ENCODE measurements at regions not wholly inside any gene's neighbourhood (a gene's known extent, or its start where the extent isn't known, plus 50 kb on each side); places are given as distances from the start of the nearest gene placed in this dataset.

DNA sequence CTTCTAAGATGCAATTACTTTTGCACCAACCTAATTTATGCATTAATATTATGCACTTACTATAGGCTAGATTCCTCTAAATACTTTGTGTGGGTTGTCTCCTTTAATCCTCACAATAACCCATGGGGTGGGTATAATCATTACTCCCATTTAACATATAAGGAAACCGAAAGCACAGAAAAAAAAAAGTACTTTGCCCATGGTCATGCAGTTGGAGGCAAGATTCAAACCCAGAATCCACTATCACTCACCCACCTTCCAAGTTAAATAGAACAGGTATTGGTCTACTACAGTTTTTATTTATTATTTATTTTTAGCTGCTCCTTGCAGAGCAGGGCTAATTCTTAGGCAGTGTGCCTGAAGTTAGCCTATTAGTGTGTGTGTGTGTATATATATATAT, 76.6 kb upstream of the FZD7 start:
- H3K27me3 ChIP-seq: no peaks in the 10 kb centered on the region

GRCh38 chr2:201959198-201959597, 74.5 kb upstream of the FZD7 start:
- no peaks in the 10 kb centered on the region for H3K9me3 ChIP-seq
- no peak overlapping the region for H3K4me3 ChIP-seq
- H3K36me3 ChIP-seq: no peaks in the 10 kb centered on the region
- TF ChIP-seq POLR2A (IDR thresholded peaks at IDR 0.05) (no peak), CTCF (IDR thresholded peaks at IDR 0.05) (no peak), EP300 (IDR thresholded peaks at IDR 0.05) (no peak)
- no peaks in the 10 kb centered on the region for H3K27me3 ChIP-seq
- no peak overlapping the region for H3K27ac ChIP-seq
- no peak for DNase-seq (ENCODE audit: low spot score in 2 of 2)
- H3K4me1 ChIP-seq: peaks cover 0 to 18% (median 5%) of the 10 kb centered on the region in 4 donors
- 72 to 79% methylated on average over 6 of the region's 6 CpGs for WGBS, 2 donors

More for the DNA sequence above, 76.6 kb upstream of the FZD7 start:
- Histone ChIP-seq H3K4me1 (peaks cover 0 to 18% (median 5%) of the 10 kb centered on the region in 4 donors), H3K36me3 (no peaks in the 10 kb centered on the region), H3K4me3 (no peak overlapping the region), H3K9me3 (no peaks in the 10 kb centered on the region), H3K27ac (no peak overlapping the region)
- 93% methylated on average over 1 of the region's 1 CpG for WGBS, 2 donors
- no peak for TF ChIP-seq CTCF (IDR thresholded peaks at IDR 0.05)
- no peak for TF ChIP-seq POLR2A (IDR thresholded peaks at IDR 0.05)
- no peak for TF ChIP-seq EP300 (IDR thresholded peaks at IDR 0.05)
- no peak for DNase-seq (ENCODE audit: low spot score in 2 of 2)

DNA sequence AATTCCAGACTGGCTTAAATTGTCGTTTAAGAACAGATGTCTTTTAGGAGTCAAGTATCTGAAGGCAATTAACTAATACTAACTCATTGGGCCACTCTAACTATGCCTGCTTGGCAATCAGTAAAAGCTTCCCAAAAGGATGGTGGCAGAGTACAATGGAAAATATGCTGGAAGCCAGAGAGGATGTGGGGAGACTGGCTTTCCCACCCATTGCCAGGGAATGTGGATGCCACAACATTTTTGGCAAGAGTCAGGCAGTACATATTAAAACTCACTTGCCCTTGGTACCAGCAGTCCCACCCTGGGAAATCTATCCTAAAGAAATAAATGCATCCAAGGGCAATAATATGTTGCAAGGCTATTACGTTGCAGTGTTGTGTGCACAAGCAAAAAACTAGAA, 74.0 kb upstream of the FZD7 start:
- WGBS, 2 donors: 57 to 72% methylated on average over 2 of the region's 2 CpGs
- peaks cover 0 to 18% (median 5%) of the 10 kb centered on the region in 4 donors for H3K4me1 ChIP-seq
- no peaks in the 10 kb centered on the region for H3K27me3 ChIP-seq
- H3K9me3 ChIP-seq: no peaks in the 10 kb centered on the region
- TF ChIP-seq CTCF (IDR thresholded peaks at IDR 0.05) (no peak), EP300 (IDR thresholded peaks at IDR 0.05) (no peak), POLR2A (IDR thresholded peaks at IDR 0.05) (no peak)
- DNase-seq (ENCODE audit: low spot score in 2 of 2): no peak
- H3K27ac ChIP-seq: no peak overlapping the region
- H3K4me3 ChIP-seq: no peak overlapping the region
- H3K36me3 ChIP-seq: no peaks in the 10 kb centered on the region

DNA sequence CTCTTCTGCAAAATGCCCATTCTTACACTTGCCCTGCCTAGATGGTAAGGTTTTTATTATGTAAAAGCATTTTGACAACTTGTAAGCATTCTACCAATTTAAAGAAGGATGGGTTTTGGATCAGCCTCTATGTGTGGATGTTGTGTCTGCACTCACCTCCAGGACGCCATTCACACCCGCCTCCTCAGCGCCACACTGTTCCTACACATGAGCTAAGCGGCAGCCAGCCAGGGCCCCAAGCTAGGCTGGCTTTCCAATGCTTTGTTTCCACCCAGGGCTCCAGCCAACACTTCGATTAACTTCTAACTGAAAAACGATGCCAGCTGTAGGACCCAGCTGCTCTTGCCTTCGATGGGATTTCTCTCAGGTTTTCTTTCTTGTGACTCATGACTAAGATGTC, 73.3 kb upstream of the FZD7 start:
- H3K4me1 ChIP-seq: peaks cover 0 to 16% (median 5%) of the 10 kb centered on the region in 4 donors
- no peaks in the 10 kb centered on the region for H3K27me3 ChIP-seq
- no peak overlapping the region for H3K27ac ChIP-seq
- WGBS, 2 donors: 82 to 92% methylated on average over 7 of the region's 7 CpGs
- TF ChIP-seq POLR2A (IDR thresholded peaks at IDR 0.05) (no peak), CTCF (IDR thresholded peaks at IDR 0.05) (no peak)
- H3K36me3 ChIP-seq: no peaks in the 10 kb centered on the region
- DNase-seq (ENCODE audit: low spot score in 2 of 2): no peak
- no peak overlapping the region for H3K4me3 ChIP-seq
- H3K9me3 ChIP-seq: no peaks in the 10 kb centered on the region

DNA sequence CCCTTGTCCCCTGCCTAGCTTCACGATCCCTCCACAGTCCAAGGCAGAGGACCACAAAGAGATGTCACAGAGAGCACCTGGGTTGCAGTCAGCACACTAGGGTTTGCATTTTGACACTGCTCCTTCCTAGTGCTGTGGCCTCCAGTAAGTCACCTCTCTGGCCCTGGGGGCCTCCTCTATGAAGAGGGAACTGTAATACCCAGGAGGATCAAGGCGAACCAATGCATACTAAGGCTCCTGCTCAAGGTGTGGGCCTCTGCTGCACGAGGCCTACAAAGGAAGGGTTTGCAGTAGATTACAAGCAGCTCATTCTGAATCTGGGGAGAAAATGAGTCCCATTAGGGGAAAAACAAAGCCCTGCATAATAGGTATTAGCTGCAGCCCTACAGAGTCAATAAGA, 72.3 kb upstream of the FZD7 start:
- DNase-seq (ENCODE audit: low spot score in 2 of 2): no peak
- Histone ChIP-seq H3K27ac (no peak overlapping the region), H3K36me3 (no peaks in the 10 kb centered on the region), H3K27me3 (no peaks in the 10 kb centered on the region), H3K4me3 (no peak overlapping the region), H3K4me1 (peaks cover 0 to 5% (median 2%) of the 10 kb centered on the region in 4 donors), H3K9me3 (no peaks in the 10 kb centered on the region)
- 89 to 93% methylated on average over 3 of the region's 3 CpGs for WGBS, 2 donors
- TF ChIP-seq CTCF (IDR thresholded peaks at IDR 0.05) (no peak), POLR2A (IDR thresholded peaks at IDR 0.05) (no peak), EP300 (IDR thresholded peaks at IDR 0.05) (no peak)

All from tibial nerve (tissue), 4 donors.